Effector memory CD8-positive, alpha-beta T cell (primary cell): ENCODE measurements at regions not wholly inside any gene's neighbourhood (a gene's known extent, or its start where the extent isn't known, plus 50 kb on each side); places are given as distances from the start of the nearest gene placed in this dataset.
"Not testable (repeated sequence)": the region's sequence is repeated elsewhere in the genome, so short reads cannot be mapped to it uniquely, and the experiment has no call there.

ENCODE experiments used
- ATAC-seq: fragments of 150-1000 bp; cut with Tn5 transposase; replicated peaks from 2 replicates; pipeline ENCODE4 v1.10.0; 2021; ENCODE audit warnings: mild to moderate bottlenecking, moderate library complexity
- DNase-seq, 3 experiments: peaks; one replicate each; pipeline ENCODE4 v3.0.0; 2021
- H3K27ac Mint-ChIP-seq, 2 donors: one replicate each; pipeline ENCODE4 v1.8.0; 2022; ENCODE audit warnings: mild to moderate bottlenecking in 2 of 2, mixed read lengths in 2 of 2, moderate library complexity in 2 of 2
- H3K27me3 Mint-ChIP-seq, 2 donors: one replicate each; pipeline ENCODE4 v1.8.0; 2022; ENCODE audit warnings: mixed read lengths in 2 of 2
- H3K36me3 Mint-ChIP-seq: one replicate; pipeline ENCODE4 v1.8.0; 2022; ENCODE audit warnings: mild to moderate bottlenecking, moderate library complexity, mixed read lengths; ENCODE audit not compliant: insufficient read depth
- H3K4me1 Mint-ChIP-seq, 2 donors: one replicate each; pipeline ENCODE4 v1.8.0; 2022; ENCODE audit warnings: low read depth in 2 of 2, mixed read lengths in 2 of 2
- H3K4me3 Mint-ChIP-seq, 2 donors: one replicate each; pipeline ENCODE4 v1.8.0; 2022; ENCODE audit warnings: mild to moderate bottlenecking in 2 of 2, mixed read lengths in 2 of 2, moderate library complexity in 2 of 2
- H3K9me3 Mint-ChIP-seq, 2 donors: one replicate each; pipeline ENCODE4 v1.8.0; 2022; ENCODE audit warnings: mixed read lengths in 2 of 2

DNA sequence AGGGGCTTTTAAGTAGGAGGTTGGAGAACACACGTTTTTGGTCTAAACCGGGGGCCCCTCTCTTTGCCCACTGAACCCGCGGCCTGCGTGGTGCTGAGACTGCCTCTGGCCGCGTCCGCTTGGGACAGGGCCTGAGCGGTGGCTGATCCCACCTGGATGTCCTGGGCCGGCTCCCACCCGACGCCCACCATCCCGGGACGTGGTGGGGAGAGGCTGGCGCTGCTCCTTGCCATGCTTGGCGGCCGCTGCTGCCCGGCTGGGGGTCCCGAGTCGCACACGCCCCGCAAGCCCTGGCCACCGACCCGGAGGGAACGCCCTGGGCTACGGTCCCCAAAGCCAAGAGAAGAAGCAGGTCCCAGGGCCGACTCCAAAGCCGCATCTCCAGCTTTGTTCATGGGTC, 130.1 kb downstream of the POTEM start:
- not testable (repeated sequence) for H3K4me1 Mint-ChIP-seq, DNase-seq, H3K4me3 Mint-ChIP-seq, H3K27me3 Mint-ChIP-seq, H3K36me3 Mint-ChIP-seq, ATAC-seq, H3K9me3 Mint-ChIP-seq, H3K27ac Mint-ChIP-seq

DNA sequence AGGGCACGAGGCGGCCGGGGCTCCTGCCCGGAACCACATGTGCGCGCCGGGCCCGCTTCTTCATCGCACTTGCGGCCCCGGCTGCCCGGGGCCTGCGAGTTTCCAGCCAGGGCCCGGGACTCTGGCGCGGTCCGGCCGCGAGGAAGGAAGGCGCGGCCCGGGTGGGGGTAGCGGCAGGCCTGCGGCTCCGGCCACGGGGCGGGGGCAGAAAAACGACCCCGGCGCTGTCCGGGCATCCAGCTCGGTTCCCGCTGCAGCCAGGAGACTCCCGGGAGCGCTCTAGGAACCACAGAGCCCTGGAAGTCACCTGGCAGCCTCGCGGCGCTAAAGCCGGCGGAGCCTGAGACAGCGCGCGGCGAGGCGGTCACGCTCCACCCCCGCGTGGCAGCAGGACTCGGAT, 130.5 kb downstream of the POTEM start:
- not testable (repeated sequence) for H3K36me3 Mint-ChIP-seq, H3K27ac Mint-ChIP-seq, H3K4me3 Mint-ChIP-seq, DNase-seq, H3K27me3 Mint-ChIP-seq, H3K9me3 Mint-ChIP-seq, ATAC-seq, H3K4me1 Mint-ChIP-seq

DNA sequence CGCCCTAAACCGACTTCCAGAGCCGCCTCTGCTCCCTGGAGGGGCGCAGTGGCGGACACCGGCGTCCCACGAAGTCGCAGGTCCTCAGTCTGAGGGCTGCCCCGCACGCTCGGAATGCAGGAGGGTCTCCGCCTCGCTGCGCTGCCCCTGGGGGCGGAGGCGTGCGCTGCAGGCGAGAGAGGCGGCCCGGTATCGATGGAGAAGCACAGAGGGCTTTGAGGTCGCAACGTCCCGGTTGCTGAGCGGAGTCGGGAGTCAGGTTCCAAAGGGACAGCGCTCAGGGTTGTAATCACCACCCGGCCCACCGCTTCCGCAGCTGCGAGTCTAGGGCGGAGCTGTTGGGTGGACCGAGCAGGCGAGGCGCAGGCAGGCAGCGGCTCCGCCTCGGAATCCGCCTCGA, 131.0 kb downstream of the POTEM start:
- H3K4me1 Mint-ChIP-seq, H3K27me3 Mint-ChIP-seq: not testable (repeated sequence)

GRCh38 chr14:19098732-19099131, 131.5 kb downstream of the POTEM start:
- not testable (repeated sequence) for DNase-seq, H3K4me1 Mint-ChIP-seq, H3K27me3 Mint-ChIP-seq, H3K36me3 Mint-ChIP-seq, H3K4me3 Mint-ChIP-seq, H3K27ac Mint-ChIP-seq, ATAC-seq, H3K9me3 Mint-ChIP-seq

More for the DNA sequence above, 131.0 kb downstream of the POTEM start:
- DNase-seq, H3K9me3 Mint-ChIP-seq, ATAC-seq, H3K27ac Mint-ChIP-seq, H3K36me3 Mint-ChIP-seq, H3K4me3 Mint-ChIP-seq: not testable (repeated sequence)

GRCh38 chr14:19099336-19099735, 132.1 kb downstream of the POTEM start:
- not testable (repeated sequence) for ATAC-seq, H3K36me3 Mint-ChIP-seq, H3K27ac Mint-ChIP-seq

GRCh38 chr14:19099939-19100338, 132.7 kb downstream of the POTEM start:
- not testable (repeated sequence) for DNase-seq, ATAC-seq, H3K4me1 Mint-ChIP-seq, H3K27ac Mint-ChIP-seq, H3K27me3 Mint-ChIP-seq, H3K36me3 Mint-ChIP-seq, H3K9me3 Mint-ChIP-seq, H3K4me3 Mint-ChIP-seq

More at GRCh38 chr14:19099336-19099735, 132.1 kb downstream of the POTEM start:
- not testable (repeated sequence) for H3K27me3 Mint-ChIP-seq, H3K9me3 Mint-ChIP-seq, H3K4me3 Mint-ChIP-seq, DNase-seq, H3K4me1 Mint-ChIP-seq

GRCh38 chr14:19105551-19105950, 138.3 kb downstream of the POTEM start:
- not testable (repeated sequence) for H3K27ac Mint-ChIP-seq, ATAC-seq, H3K36me3 Mint-ChIP-seq, H3K4me3 Mint-ChIP-seq, H3K27me3 Mint-ChIP-seq, H3K9me3 Mint-ChIP-seq, H3K4me1 Mint-ChIP-seq, DNase-seq

- not testable (repeated sequence) for ATAC-seq, H3K36me3 Mint-ChIP-seq, H3K4me1 Mint-ChIP-seq, H3K27ac Mint-ChIP-seq, H3K4me3 Mint-ChIP-seq, DNase-seq, H3K27me3 Mint-ChIP-seq, H3K9me3 Mint-ChIP-seq
Observed at GRCh38 chr14:19109887-19110286, 142.7 kb downstream of the POTEM start.

DNA sequence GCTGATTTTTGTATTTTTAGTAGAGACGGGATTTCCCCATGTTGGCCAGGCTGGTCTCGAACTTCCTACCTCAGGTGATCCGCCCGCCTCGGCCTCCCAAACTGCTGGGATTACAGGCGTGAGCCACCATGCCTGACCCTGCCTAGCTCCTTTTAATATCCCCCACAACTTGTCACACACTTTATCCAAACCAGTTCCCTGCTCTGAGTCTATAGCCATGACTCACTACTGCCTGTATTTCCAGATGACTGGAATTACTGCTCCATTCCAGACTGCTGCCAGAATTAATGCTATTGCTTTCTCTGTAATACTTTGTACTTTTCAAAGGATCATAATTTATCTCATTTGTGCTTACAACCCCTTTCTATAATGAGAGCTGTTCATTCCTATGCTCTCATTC, 153.1 kb downstream of the POTEM start:
- H3K27me3 Mint-ChIP-seq, H3K27ac Mint-ChIP-seq, ATAC-seq, DNase-seq, H3K36me3 Mint-ChIP-seq, H3K9me3 Mint-ChIP-seq, H3K4me1 Mint-ChIP-seq, H3K4me3 Mint-ChIP-seq: not testable (repeated sequence)

- not testable (repeated sequence) for H3K9me3 Mint-ChIP-seq, H3K27ac Mint-ChIP-seq, ATAC-seq, H3K36me3 Mint-ChIP-seq, H3K4me3 Mint-ChIP-seq, H3K27me3 Mint-ChIP-seq, DNase-seq, H3K4me1 Mint-ChIP-seq
Observed at GRCh38 chr14:19126269-19127051, 159.2 kb downstream of the POTEM start.

DNA sequence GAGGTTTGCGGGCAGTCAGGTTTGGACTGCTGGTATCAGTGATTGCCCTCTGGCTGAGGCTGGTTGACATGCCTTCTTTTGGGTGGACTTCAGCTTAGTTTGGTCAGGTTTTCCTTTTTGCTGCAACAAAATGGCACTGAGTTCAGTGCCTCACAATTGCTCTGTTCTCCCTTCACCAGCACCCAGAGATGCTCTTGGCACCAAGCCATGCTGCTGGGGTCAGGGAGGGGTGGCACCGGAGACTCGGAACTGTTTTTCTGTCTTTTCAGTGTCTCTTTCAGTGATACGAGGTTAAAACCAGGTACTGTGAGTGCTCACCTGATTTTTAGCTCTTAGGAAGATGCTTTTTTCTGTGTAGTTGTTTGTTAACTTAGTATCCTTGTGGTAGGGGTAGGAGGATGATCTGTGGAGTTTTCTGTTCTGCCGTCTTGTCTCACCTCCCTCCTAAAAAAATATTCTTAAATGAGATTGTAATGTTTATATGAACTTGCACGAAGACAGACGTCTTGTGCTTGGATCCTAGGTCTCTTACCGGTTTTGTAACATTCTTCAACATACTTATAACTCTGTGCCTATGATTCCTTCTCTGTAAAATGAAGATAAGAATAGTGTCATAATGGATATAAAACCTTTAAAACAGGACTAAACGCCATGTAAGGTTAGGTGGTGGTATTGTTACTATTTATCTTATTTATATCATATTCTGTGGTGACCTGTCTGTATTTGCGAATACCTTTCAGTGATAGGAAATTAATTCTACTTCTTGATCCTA, 160.6 kb downstream of the POTEM start:
- not testable (repeated sequence) for H3K9me3 Mint-ChIP-seq, H3K36me3 Mint-ChIP-seq, H3K4me1 Mint-ChIP-seq, DNase-seq, ATAC-seq, H3K4me3 Mint-ChIP-seq, H3K27me3 Mint-ChIP-seq, H3K27ac Mint-ChIP-seq

GRCh38 chr14:19131553-19131952, 164.3 kb downstream of the POTEM start:
- H3K4me3 Mint-ChIP-seq, H3K27me3 Mint-ChIP-seq, H3K4me1 Mint-ChIP-seq, DNase-seq, H3K36me3 Mint-ChIP-seq, H3K9me3 Mint-ChIP-seq, H3K27ac Mint-ChIP-seq, ATAC-seq: not testable (repeated sequence)

GRCh38 chr14:19132013-19132835, 165.0 kb downstream of the POTEM start:
- not testable (repeated sequence) for H3K36me3 Mint-ChIP-seq, H3K27ac Mint-ChIP-seq, DNase-seq, H3K4me3 Mint-ChIP-seq, ATAC-seq, H3K4me1 Mint-ChIP-seq, H3K9me3 Mint-ChIP-seq, H3K27me3 Mint-ChIP-seq

DNA sequence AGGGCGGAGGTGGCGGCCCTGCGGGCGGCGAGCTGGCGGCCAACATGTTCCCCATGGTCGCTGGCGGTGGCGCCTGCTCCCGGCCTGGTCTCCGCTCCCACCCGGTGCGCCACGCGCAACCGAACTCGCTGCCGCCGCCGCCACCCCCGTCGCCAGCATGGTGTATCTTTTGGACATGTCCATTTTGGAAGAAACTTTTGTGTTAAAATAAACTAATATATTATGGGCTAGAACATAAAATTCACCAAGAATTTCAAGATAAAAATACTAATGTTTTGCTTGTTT, 165.5 kb downstream of the POTEM start:
- not testable (repeated sequence) for H3K4me3 Mint-ChIP-seq, H3K36me3 Mint-ChIP-seq, ATAC-seq, H3K27ac Mint-ChIP-seq, H3K27me3 Mint-ChIP-seq, DNase-seq, H3K4me1 Mint-ChIP-seq, H3K9me3 Mint-ChIP-seq
